ENCODE measurements at regions not wholly inside any gene's neighbourhood (a gene's known extent, or its start where the extent isn't known, plus 50 kb on each side); places are given as distances from the start of the nearest gene placed in this dataset.

- Mint-ChIP-seq H3K36me3 (ENCODE audit: low read depth, unreplicated experiment) (peaks cover 5% of the 10 kb centered on the region), H3K4me3 (ENCODE audit: unreplicated experiment) (no peak overlapping the region), H3K4me1 (ENCODE audit: low read depth, unreplicated experiment) (peaks cover 1% of the 10 kb centered on the region), H3K27ac (ENCODE audit: unreplicated experiment) (no peak overlapping the region), H3K9me3 (ENCODE audit: unreplicated experiment) (peaks cover 20% of the 10 kb centered on the region), H3K27me3 (ENCODE audit: low read depth, unreplicated experiment) (peaks cover 13% of the 10 kb centered on the region)
- Histone ChIP-seq H2AFZ (ENCODE audit: low read depth, low read length) (no peak overlapping the region), H3K27me3 (ENCODE audit: insufficient read depth, low read length) (no peaks in the 10 kb centered on the region), H3K27ac (ENCODE audit: low read depth, low read length) (no peak overlapping the region), H3K4me2 (ENCODE audit: low read length) (no peak overlapping the region), H3K36me3 (ENCODE audit: insufficient read depth, low read length) (no peaks in the 10 kb centered on the region), H4K20me1 (ENCODE audit: insufficient read depth, low read length) (no peaks in the 10 kb centered on the region), H3K9ac (ENCODE audit: low read length) (no peak overlapping the region), H3K79me2 (ENCODE audit: insufficient read depth, low read length) (no peaks in the 10 kb centered on the region), H3K4me1 (ENCODE audit: insufficient read depth, low read length) (peaks cover 4% of the 10 kb centered on the region), H3K4me3 (ENCODE audit: insufficient read depth, low read depth, low read length) (no peak overlapping the region), H3K9me3 (ENCODE audit: insufficient read depth, low read depth, low read length) (peaks cover 10% of the 10 kb centered on the region)
- TF ChIP-seq EZH2 (IDR thresholded peaks at IDR 0.05; ENCODE audit: insufficient read depth, low read length) (no peak), CTCF (IDR thresholded peaks at IDR 0.05; ENCODE audit: insufficient read depth, low read depth, low read length) (no peak)
- FAIRE-seq, result no peak
- DNase-seq (ENCODE audit: low read depth), result peak; percentile 79
Observed at GRCh38 chr12:124213666-124214347, 81.1 kb upstream of the RFLNA start.

GRCh38 chr12:124214574-124214973, 80.3 kb upstream of the RFLNA start:
- Mint-ChIP-seq H3K27me3 (ENCODE audit: low read depth, unreplicated experiment) (peaks cover 13% of the 10 kb centered on the region), H3K4me1 (ENCODE audit: low read depth, unreplicated experiment) (peaks cover 1% of the 10 kb centered on the region), H3K36me3 (ENCODE audit: low read depth, unreplicated experiment) (peaks cover 5% of the 10 kb centered on the region), H3K9me3 (ENCODE audit: unreplicated experiment) (peaks cover 21% of the 10 kb centered on the region), H3K4me3 (ENCODE audit: unreplicated experiment) (no peak overlapping the region), H3K27ac (ENCODE audit: unreplicated experiment) (no peak overlapping the region)
- H3K4me1 ChIP-seq (ENCODE audit: insufficient read depth, low read length), result peaks cover 4% of the 10 kb centered on the region
- H3K27me3 ChIP-seq (ENCODE audit: insufficient read depth, low read length), result no peaks in the 10 kb centered on the region
- no peaks in the 10 kb centered on the region for H3K36me3 ChIP-seq (ENCODE audit: insufficient read depth, low read length)
- no peak overlapping the region for H3K4me2 ChIP-seq (ENCODE audit: low read length)
- DNase-seq (ENCODE audit: low read depth) (no peak), FAIRE-seq (no peak)
- H3K9ac ChIP-seq (ENCODE audit: low read length), result no peak overlapping the region
- TF ChIP-seq CTCF (IDR thresholded peaks at IDR 0.05; ENCODE audit: insufficient read depth, low read depth, low read length) (no peak), EZH2 (IDR thresholded peaks at IDR 0.05; ENCODE audit: insufficient read depth, low read length) (no peak)
- H3K4me3 ChIP-seq (ENCODE audit: insufficient read depth, low read depth, low read length), result no peak overlapping the region
- no peak overlapping the region for H3K27ac ChIP-seq (ENCODE audit: low read depth, low read length)
- H2AFZ ChIP-seq (ENCODE audit: low read depth, low read length), result no peak overlapping the region
- H4K20me1 ChIP-seq (ENCODE audit: insufficient read depth, low read length), result no peaks in the 10 kb centered on the region
- H3K9me3 ChIP-seq (ENCODE audit: insufficient read depth, low read depth, low read length), result peaks cover 10% of the 10 kb centered on the region
- no peaks in the 10 kb centered on the region for H3K79me2 ChIP-seq (ENCODE audit: insufficient read depth, low read length)

- H3K9me3 ChIP-seq (ENCODE audit: insufficient read depth, low read depth, low read length), result peaks cover 10% of the 10 kb centered on the region
- no peak overlapping the region for H3K4me3 ChIP-seq (ENCODE audit: insufficient read depth, low read depth, low read length)
- H3K27ac ChIP-seq (ENCODE audit: low read depth, low read length), result no peak overlapping the region
- no peaks in the 10 kb centered on the region for H3K79me2 ChIP-seq (ENCODE audit: insufficient read depth, low read length)
- peaks cover 11% of the 10 kb centered on the region for H3K36me3 Mint-ChIP-seq (ENCODE audit: low read depth, unreplicated experiment)
- no peak overlapping the region for H2AFZ ChIP-seq (ENCODE audit: low read depth, low read length)
- H3K27ac Mint-ChIP-seq (ENCODE audit: unreplicated experiment), result no peak overlapping the region
- no peak overlapping the region for H3K4me3 Mint-ChIP-seq (ENCODE audit: unreplicated experiment)
- H3K4me1 Mint-ChIP-seq (ENCODE audit: low read depth, unreplicated experiment), result peaks cover 1% of the 10 kb centered on the region
- H3K9me3 Mint-ChIP-seq (ENCODE audit: unreplicated experiment), result peaks cover 29% of the 10 kb centered on the region
- no peaks in the 10 kb centered on the region for H3K27me3 ChIP-seq (ENCODE audit: insufficient read depth, low read length)
- H3K4me1 ChIP-seq (ENCODE audit: insufficient read depth, low read length), result peaks cover 4% of the 10 kb centered on the region
- H3K4me2 ChIP-seq (ENCODE audit: low read length), result peak overlapping the region; percentile 77
- FAIRE-seq (no peak), DNase-seq (ENCODE audit: low read depth) (no peak)
- no peaks in the 10 kb centered on the region for H4K20me1 ChIP-seq (ENCODE audit: insufficient read depth, low read length)
- H3K36me3 ChIP-seq (ENCODE audit: insufficient read depth, low read length), result no peaks in the 10 kb centered on the region
- TF ChIP-seq CTCF (IDR thresholded peaks at IDR 0.05; ENCODE audit: insufficient read depth, low read depth, low read length), result no peak
- H3K27me3 Mint-ChIP-seq (ENCODE audit: low read depth, unreplicated experiment), result peaks cover 21% of the 10 kb centered on the region
- peak overlapping the region; percentile 0 for H3K9ac ChIP-seq (ENCODE audit: low read length)
Observed at GRCh38 chr12:124216966-124217365, 77.9 kb upstream of the RFLNA start.
